NCI-H1694 treated with DMSO at 0.1 percent for 48 hours (cell line): ENCODE measurements at regions not wholly inside any gene's neighbourhood (a gene's known extent, or its start where the extent isn't known, plus 50 kb on each side); places are given as distances from the start of the nearest gene placed in this dataset.
"Not testable (repeated sequence)": the region's sequence is repeated elsewhere in the genome, so short reads cannot be mapped to it uniquely, and the experiment has no call there.

Source experiments
- DNase-seq: peaks from one replicate; lab custom pipeline; 2025; lab: John Stamatoyannopoulos, UW

- DNase-seq, result no peak
These were observed 220.6 kb downstream of the TPBG start for GRCh38 chr6:82584194-82584695.

GRCh38 chr6:82584856-82585255 lies 221.2 kb downstream of the TPBG start:
- no peak for DNase-seq

- DNase-seq, result no peak
These were observed 224.4 kb downstream of the TPBG start for GRCh38 chr6:82588020-82588419.

GRCh38 chr6:82588859-82589412 lies 225.3 kb downstream of the TPBG start:
- no peak for DNase-seq

- DNase-seq, result no peak
These were observed 226.0 kb downstream of the TPBG start for GRCh38 chr6:82589509-82590206.

- no peak for DNase-seq
These were observed 233.6 kb downstream of the TPBG start for GRCh38 chr6:82597201-82597600.

- no peak for DNase-seq
These were observed 239.2 kb downstream of the TPBG start for GRCh38 chr6:82602776-82603175.

GRCh38 chr6:82603871-82604270 lies 240.3 kb downstream of the TPBG start:
- DNase-seq, result no peak

- no peak for DNase-seq
These were observed 244.5 kb downstream of the TPBG start for GRCh38 chr6:82607998-82608725.

GRCh38 chr6:82608781-82609180 lies 245.2 kb downstream of the TPBG start:
- DNase-seq, result no peak

GRCh38 chr6:82611751-82612150 lies 248.1 kb downstream of the TPBG start:
- no peak for DNase-seq

- DNase-seq, result no peak
These were observed 248.9 kb downstream of the TPBG start for GRCh38 chr6:82612475-82613039.

- no peak for DNase-seq
These were observed 250.9 kb downstream of the TPBG start for GRCh38 chr6:82614518-82614917.

GRCh38 chr6:82616386-82617028 lies 252.9 kb downstream of the TPBG start:
- DNase-seq, result no peak

- no peak for DNase-seq
These were observed 254.0 kb downstream of the TPBG start for GRCh38 chr6:82617648-82618047.

- no peak for DNase-seq
These were observed 256.0 kb downstream of the TPBG start for GRCh38 chr6:82619573-82619972.

- DNase-seq, result no peak
These were observed 258.8 kb downstream of the TPBG start for GRCh38 chr6:82622461-82622860.

- no peak for DNase-seq
These were observed 260.6 kb downstream of the TPBG start for GRCh38 chr6:82624251-82624650.

- DNase-seq, result not testable (repeated sequence)
These were observed 263.3 kb downstream of the TPBG start for GRCh38 chr6:82626946-82627345.

- DNase-seq, result no peak
These were observed 266.3 kb downstream of the TPBG start for GRCh38 chr6:82629921-82630320.

- no peak for DNase-seq
These were observed 278.1 kb downstream of the TPBG start for GRCh38 chr6:82641677-82642076.

- DNase-seq, result no peak
These were observed 282.1 kb downstream of the TPBG start for GRCh38 chr6:82645536-82646230.
